Astrocyte (in vitro differentiated cells and primary cell): ENCODE measurements at regions not wholly inside any gene's neighbourhood (a gene's known extent, or its start where the extent isn't known, plus 50 kb on each side); places are given as distances from the start of the nearest gene placed in this dataset.

Source experiments
- CTCF ChIP-seq: IDR thresholded peaks from 2 replicates; pipeline ENCODE4 v1.5.1; 2011; ENCODE audit warnings: low read depth, mild to moderate bottlenecking, inconsistent platforms, low read length, moderate library complexity; ENCODE audit not compliant: insufficient read depth
- EZH2 ChIP-seq: IDR thresholded peaks from 2 replicates; pipeline ENCODE4 v1.6.1; 2012; ENCODE audit warnings: mild to moderate bottlenecking, low read length, inconsistent platforms; ENCODE audit not compliant: insufficient read depth

- TF ChIP-seq CTCF, result no peak
- TF ChIP-seq EZH2, result no peak
These were observed 690.7 kb downstream of the OLFM4 start for GRCh38 chr13:53719281-53719680.
